Adipocyte (in vitro differentiated cells): ENCODE measurements at regions not wholly inside any gene's neighbourhood (a gene's known extent, or its start where the extent isn't known, plus 50 kb on each side); places are given as distances from the start of the nearest gene placed in this dataset.

Source experiments
- DNase-seq: peaks from one replicate; pipeline ENCODE4 v3.0.0-alpha.2; 2015; ENCODE audit warnings: low read depth
- H3K27me3 ChIP-seq: replicated peaks from 2 replicates; pipeline ENCODE4 v1.7.0; 2013; ENCODE audit warnings: mild to moderate bottlenecking, low read length, moderate library complexity; ENCODE audit not compliant: control insufficient read depth, insufficient read depth
- H3K36me3 ChIP-seq: 2 replicates; pipeline ENCODE4 v1.7.0; 2013; ENCODE audit warnings: low read length, mild to moderate bottlenecking, moderate library complexity; ENCODE audit not compliant: control insufficient read depth, insufficient read depth, severe bottlenecking
- H3K4me1 ChIP-seq: 2 replicates; pipeline ENCODE4 v1.7.0; 2013; ENCODE audit warnings: mild to moderate bottlenecking, low read length, moderate library complexity; ENCODE audit not compliant: control insufficient read depth, insufficient read depth
- H3K4me3 ChIP-seq: 2 replicates; pipeline ENCODE4 v1.7.0; 2013; ENCODE audit warnings: mild to moderate bottlenecking, low read length, moderate library complexity
- H3K9ac ChIP-seq: 2 replicates; pipeline ENCODE4 v1.7.0; 2013; ENCODE audit warnings: mild to moderate bottlenecking, low read length, moderate library complexity
- H3K9me3 ChIP-seq: 2 replicates; pipeline ENCODE4 v1.7.0; 2013; ENCODE audit warnings: mild to moderate bottlenecking, low read length, moderate library complexity; ENCODE audit not compliant: control insufficient read depth

DNA sequence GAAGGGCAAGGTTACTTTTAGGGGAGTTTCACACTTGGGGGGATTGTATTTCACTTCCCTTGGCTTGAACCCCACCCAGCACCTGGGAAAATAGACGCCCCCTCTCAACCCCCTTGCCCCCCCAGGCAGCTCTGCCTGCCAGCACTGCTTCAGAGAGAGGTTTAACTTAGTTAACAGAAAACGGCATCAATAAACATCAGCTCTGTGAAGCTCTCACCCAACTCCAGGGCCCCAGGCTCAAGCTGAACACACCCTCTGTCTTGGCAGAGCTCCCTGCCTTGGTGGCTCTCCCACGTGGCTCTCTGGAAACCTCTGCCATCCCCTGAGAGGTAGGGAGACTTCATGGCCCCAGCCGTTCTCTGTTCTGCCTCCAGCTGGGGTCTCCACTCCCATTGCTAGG is 244.1 kb downstream of the ACKR3 start:
- DNase-seq, result no peak
- Histone ChIP-seq H3K9me3 (peaks cover 13% of the 10 kb centered on the region), H3K9ac (no peak overlapping the region), H3K27me3 (peaks cover 5% of the 10 kb centered on the region), H3K4me1 (no peaks in the 10 kb centered on the region), H3K36me3 (no peaks in the 10 kb centered on the region), H3K4me3 (no peak overlapping the region)

- H3K9me3 ChIP-seq, result peaks cover 6% of the 10 kb centered on the region
- no peak overlapping the region for H3K9ac ChIP-seq
- H3K4me3 ChIP-seq, result no peak overlapping the region
- DNase-seq, result no peak
- no peaks in the 10 kb centered on the region for H3K36me3 ChIP-seq
- no peaks in the 10 kb centered on the region for H3K4me1 ChIP-seq
- H3K27me3 ChIP-seq, result peaks cover 9% of the 10 kb centered on the region
These were observed 245.0 kb downstream of the ACKR3 start for GRCh38 chr2:236814593-236814992.

- no peak overlapping the region for H3K9ac ChIP-seq
- no peaks in the 10 kb centered on the region for H3K4me1 ChIP-seq
- no peak overlapping the region for H3K4me3 ChIP-seq
- no peak for DNase-seq
- H3K36me3 ChIP-seq, result no peaks in the 10 kb centered on the region
- H3K9me3 ChIP-seq, result no peaks in the 10 kb centered on the region
- H3K27me3 ChIP-seq, result peaks cover 9% of the 10 kb centered on the region
These were observed 246.1 kb downstream of the ACKR3 start for GRCh38 chr2:236815746-236816145.

- H3K9ac ChIP-seq, result no peak overlapping the region
- H3K36me3 ChIP-seq, result no peaks in the 10 kb centered on the region
- no peak for DNase-seq
- H3K9me3 ChIP-seq, result peaks cover 4% of the 10 kb centered on the region
- peaks cover 9% of the 10 kb centered on the region for H3K27me3 ChIP-seq
- no peaks in the 10 kb centered on the region for H3K4me1 ChIP-seq
- H3K4me3 ChIP-seq, result no peak overlapping the region
These were observed 246.9 kb downstream of the ACKR3 start for GRCh38 chr2:236816197-236817170.

GRCh38 chr2:236818281-236819045 is 248.8 kb downstream of the ACKR3 start:
- no peaks in the 10 kb centered on the region for H3K36me3 ChIP-seq
- peaks cover 9% of the 10 kb centered on the region for H3K27me3 ChIP-seq
- H3K4me3 ChIP-seq, result no peak overlapping the region
- DNase-seq, result no peak
- no peaks in the 10 kb centered on the region for H3K4me1 ChIP-seq
- H3K9ac ChIP-seq, result no peak overlapping the region
- H3K9me3 ChIP-seq, result peaks cover 13% of the 10 kb centered on the region

- H3K36me3 ChIP-seq, result no peaks in the 10 kb centered on the region
- peaks cover 9% of the 10 kb centered on the region for H3K27me3 ChIP-seq
- H3K9me3 ChIP-seq, result peaks cover 13% of the 10 kb centered on the region
- H3K9ac ChIP-seq, result no peak overlapping the region
- no peaks in the 10 kb centered on the region for H3K4me1 ChIP-seq
- no peak overlapping the region for H3K4me3 ChIP-seq
- DNase-seq, result no peak
These were observed 249.8 kb downstream of the ACKR3 start for GRCh38 chr2:236819275-236820002.

- peaks cover 13% of the 10 kb centered on the region for H3K9me3 ChIP-seq
- H3K36me3 ChIP-seq, result no peaks in the 10 kb centered on the region
- H3K4me1 ChIP-seq, result peaks cover 2% of the 10 kb centered on the region
- H3K4me3 ChIP-seq, result no peak overlapping the region
- H3K9ac ChIP-seq, result no peak overlapping the region
- DNase-seq, result no peak
- H3K27me3 ChIP-seq, result peaks cover 9% of the 10 kb centered on the region
These were observed 251.2 kb downstream of the ACKR3 start for GRCh38 chr2:236820763-236821344.

- Histone ChIP-seq H3K36me3 (no peaks in the 10 kb centered on the region), H3K9ac (no peak overlapping the region), H3K27me3 (peaks cover 4% of the 10 kb centered on the region), H3K9me3 (peaks cover 13% of the 10 kb centered on the region), H3K4me3 (no peak overlapping the region), H3K4me1 (peaks cover 19% of the 10 kb centered on the region)
- DNase-seq, result no peak
These were observed 253.5 kb downstream of the ACKR3 start for GRCh38 chr2:236823041-236823629.

- H3K4me1 ChIP-seq, result peaks cover 19% of the 10 kb centered on the region
These were observed 254.3 kb downstream of the ACKR3 start for GRCh38 chr2:236823963-236824362.

GRCh38 chr2:236824836-236825235 is 255.2 kb downstream of the ACKR3 start:
- Histone ChIP-seq H3K9me3 (peaks cover 13% of the 10 kb centered on the region), H3K27me3 (no peaks in the 10 kb centered on the region), H3K4me3 (no peak overlapping the region), H3K9ac (no peak overlapping the region), H3K36me3 (no peaks in the 10 kb centered on the region), H3K4me1 (peaks cover 19% of the 10 kb centered on the region)
- DNase-seq, result no peak

More at GRCh38 chr2:236823963-236824362, 254.3 kb downstream of the ACKR3 start:
- Histone ChIP-seq H3K27me3 (peaks cover 2% of the 10 kb centered on the region), H3K9me3 (peaks cover 13% of the 10 kb centered on the region), H3K9ac (no peak overlapping the region), H3K36me3 (no peaks in the 10 kb centered on the region), H3K4me3 (no peak overlapping the region)
- DNase-seq, result no peak
